H1 (cell line): ENCODE measurements at regions not wholly inside any gene's neighbourhood (a gene's known extent, or its start where the extent isn't known, plus 50 kb on each side); places are given as distances from the start of the nearest gene placed in this dataset.

Experiments used
- CTCF ChIA-PET: fragments of 300-600 bp; sonication (Branson Sonifier 250); formaldehyde crosslinking; loops from one replicate; lab custom pipeline; 2021; ENCODE audit not compliant: partially characterized antibody; lab: Charles Lee
- POLR2A ChIA-PET: fragments of 300-600 bp; sonication (Branson Sonifier 250); formaldehyde crosslinking; loops from one replicate; lab custom pipeline; 2021; ENCODE audit warnings: inconsistent platforms; ENCODE audit not compliant: partially characterized antibody; lab: Charles Lee
- DNase-seq, 2 experiments: peaks; one replicate each; pipeline versions ENCODE4 v3.0.0 to v3.0.0-alpha.2; 2010 to 2022; ENCODE audit warnings: low spot score in 2 of 2, low read depth in 1 of 2, mixed read lengths in 1 of 2
- FAIRE-seq: peaks from 2 replicates; lab custom pipeline; 2011; peaks lifted over from hg19 to GRCh38; lab: Jason Lieb, UNC
- H2AFZ ChIP-seq: 2 replicates; pipeline ENCODE4 v1.8.1; 2012; ENCODE audit warnings: low read length, inconsistent platforms
- H2AK5ac ChIP-seq: 2 replicates; pipeline ENCODE4 v1.6.1; 2013; ENCODE audit warnings: low read depth, low read length
- H2BK120ac ChIP-seq: replicated peaks from 2 replicates; pipeline ENCODE3; 2013; ENCODE audit warnings: low read depth, low read length, inconsistent platforms
- H2BK12ac ChIP-seq: 2 replicates; pipeline ENCODE4 v1.6.1; 2013; ENCODE audit warnings: low read depth, low read length
- H2BK15ac ChIP-seq: 2 replicates; pipeline ENCODE4 v1.6.1; 2013; ENCODE audit warnings: low read length
- H2BK20ac ChIP-seq: 2 replicates; pipeline ENCODE4 v1.6.1; 2013; ENCODE audit warnings: low read length
- H2BK5ac ChIP-seq: 2 replicates; pipeline ENCODE4 v1.6.1; 2013; ENCODE audit warnings: low read depth, low read length
- H3K14ac ChIP-seq: 2 replicates; pipeline ENCODE4 v1.6.1; 2013; ENCODE audit warnings: inconsistent platforms; ENCODE audit not compliant: insufficient read length
- H3K18ac ChIP-seq: 2 replicates; pipeline ENCODE4 v1.6.1; 2013; ENCODE audit warnings: low read length; ENCODE audit errors: extremely low read depth
- H3K23ac ChIP-seq: 2 replicates; pipeline ENCODE4 v1.6.1; 2013; ENCODE audit warnings: inconsistent platforms; ENCODE audit not compliant: insufficient read length
- H3K23me2 ChIP-seq: 2 replicates; pipeline ENCODE4 v1.6.1; 2013; ENCODE audit warnings: low read depth, low read length
- H3K27ac ChIP-seq: 2 replicates; pipeline ENCODE4 v1.6.1; 2011; ENCODE audit warnings: low read depth, low read length, inconsistent platforms
- H3K27me3 ChIP-seq, 4 experiments: replicated peaks in 1 of 4; 1 replicate in 1 of 4; 2 replicates in 3 of 4; pipeline versions ENCODE4 v1.6.1 to v1.8.1; 2011 to 2013; ENCODE audit warnings: low read length in 3 of 4, mild to moderate bottlenecking in 3 of 4, inconsistent platforms in 2 of 4, mixed read lengths in 2 of 4, moderate library complexity in 1 of 4; ENCODE audit not compliant: control insufficient read depth in 3 of 4, insufficient read depth in 3 of 4; ENCODE audit errors: extremely low read depth in 1 of 4
- H3K36me3 ChIP-seq, 4 experiments: 2 replicates each; pipeline versions ENCODE4 v1.6.1 to v1.8.1; 2011 to 2013; ENCODE audit warnings: mild to moderate bottlenecking in 4 of 4, low read length in 3 of 4, moderate library complexity in 2 of 4, control low read depth in 1 of 4, inconsistent platforms in 1 of 4; ENCODE audit not compliant: insufficient read depth in 4 of 4, control insufficient read depth in 2 of 4
- H3K4ac ChIP-seq: replicated peaks from 2 replicates; pipeline ENCODE3; 2013; ENCODE audit warnings: low read length, low read depth, mixed read lengths, inconsistent platforms; ENCODE audit not compliant: insufficient read length
- H3K4me1 ChIP-seq, 4 experiments: replicated peaks in 1 of 4; 1 replicate in 1 of 4; 2 replicates in 3 of 4; pipeline versions ENCODE4 v1.6.1 to v1.8.1; 2011 to 2013; ENCODE audit warnings: low read length in 3 of 4, inconsistent platforms in 2 of 4, mixed read lengths in 1 of 4; ENCODE audit not compliant: insufficient read depth in 4 of 4, control insufficient read depth in 3 of 4
- H3K4me2 ChIP-seq, 2 experiments: 2 replicates each; pipeline versions ENCODE4 v1.6.1 to v1.8.1; 2011 to 2013; ENCODE audit warnings: low read depth in 2 of 2, low read length in 2 of 2, control low read depth in 1 of 2, inconsistent platforms in 1 of 2, mild to moderate bottlenecking in 1 of 2; ENCODE audit not compliant: insufficient read depth in 1 of 2
- H3K4me3 ChIP-seq, 4 experiments: fragments of 200-600, 300-600 bp in 1 of 4; sonication (generic), shearing (Covaris generic), sonication (Bioruptor Twin) in 1 of 4; 2 replicates each; pipeline versions ENCODE4 v1.5.1 to v1.8.1; 2011 to 2016; ENCODE audit warnings: low read length in 4 of 4, low read depth in 3 of 4, control low read depth in 2 of 4, inconsistent platforms in 2 of 4, mild to moderate bottlenecking in 2 of 4, mixed read lengths in 1 of 4, moderate library complexity in 1 of 4; ENCODE audit not compliant: insufficient read depth in 2 of 4; ENCODE audit errors: extremely low read depth in 1 of 4
- H3K56ac ChIP-seq: replicated peaks from 2 replicates; pipeline ENCODE3; 2013; ENCODE audit warnings: low read depth, mild to moderate bottlenecking, mixed read lengths, low read length, inconsistent platforms; ENCODE audit not compliant: insufficient read length
- H3K79me1 ChIP-seq: 2 replicates; pipeline ENCODE4 v1.6.1; 2013; ENCODE audit warnings: low read depth, low read length, control low read depth
- H3K79me2 ChIP-seq, 2 experiments: 2 replicates each; pipeline versions ENCODE4 v1.6.1 to v1.8.1; 2012 to 2013; ENCODE audit warnings: low read length in 2 of 2, mild to moderate bottlenecking in 2 of 2, inconsistent platforms in 1 of 2; ENCODE audit not compliant: insufficient read depth in 2 of 2, control insufficient read depth in 1 of 2
- H3K9ac ChIP-seq, 4 experiments: replicated peaks in 1 of 4; 1 replicate in 1 of 4; 2 replicates in 3 of 4; pipeline versions ENCODE4 v1.6.1 to v1.8.1; 2011 to 2013; ENCODE audit warnings: low read depth in 3 of 4, low read length in 3 of 4, control low read depth in 2 of 4, mild to moderate bottlenecking in 2 of 4, moderate library complexity in 2 of 4, inconsistent platforms in 1 of 4; ENCODE audit errors: extremely low read depth in 1 of 4
- H3K9me3 ChIP-seq, 2 experiments: 2 replicates each; pipeline versions ENCODE4 v1.6.1 to v1.8.1; 2012 to 2013; ENCODE audit warnings: mild to moderate bottlenecking in 2 of 2, moderate library complexity in 2 of 2, control low read depth in 1 of 2, inconsistent platforms in 1 of 2, low read depth in 1 of 2, low read length in 1 of 2, mixed read lengths in 1 of 2; ENCODE audit not compliant: insufficient read depth in 2 of 2
- H4K20me1 ChIP-seq, 2 experiments: replicated peaks in 1 of 2; 2 replicates each; pipeline versions ENCODE3 to v1.8.1; 2011 to 2013; ENCODE audit warnings: inconsistent platforms in 2 of 2, low read length in 2 of 2, mild to moderate bottlenecking in 1 of 2; ENCODE audit not compliant: insufficient read depth in 2 of 2, control insufficient read depth in 1 of 2
- H4K5ac ChIP-seq: 2 replicates; pipeline ENCODE4 v1.6.1; 2013; ENCODE audit warnings: low read length, low read depth, mixed read lengths, inconsistent platforms; ENCODE audit not compliant: insufficient read length
- H4K8ac ChIP-seq: 2 replicates; pipeline ENCODE4 v1.8.0; 2013; ENCODE audit warnings: mild to moderate bottlenecking, moderate library complexity, low read length, inconsistent platforms; ENCODE audit not compliant: insufficient read depth; ENCODE audit errors: extremely low read depth
- H4K91ac ChIP-seq: replicated peaks from 2 replicates; pipeline ENCODE3; 2013; ENCODE audit warnings: low read length, mixed read lengths, inconsistent platforms; ENCODE audit not compliant: insufficient read length
- ASH2L ChIP-seq: fragments of 200-600, 300-600 bp; sonication (generic); IDR thresholded peaks from one replicate; pipeline ENCODE4 v1.7.1; 2017; ENCODE audit warnings: low read length
- BACH1 ChIP-seq: IDR thresholded peaks from 2 replicates; pipeline ENCODE4 v1.6.1; 2012; ENCODE audit warnings: low read length, improper control_type of control experiment
- BCL11A ChIP-seq, 2 experiments: IDR thresholded peaks; one replicate each; pipeline ENCODE4 v1.6.1; 2011; ENCODE audit warnings: low read depth in 2 of 2, low read length in 2 of 2, mild to moderate bottlenecking in 2 of 2
- CBX5 ChIP-seq: fragments of 300-800, 300-1000 bp; sonication (generic); IDR thresholded peaks from 2 replicates; pipeline ENCODE4 v1.7.1; 2016; ENCODE audit warnings: antibody characterized with exemption, low read length, low read depth
- CEBPB ChIP-seq: IDR thresholded peaks from 2 replicates; pipeline ENCODE4 v1.6.1; 2012; ENCODE audit warnings: low read depth, low read length
- CTBP2 ChIP-seq: IDR thresholded peaks from 2 replicates; pipeline ENCODE4 v1.7.0; 2011; ENCODE audit warnings: borderline replicate concordance, mild to moderate bottlenecking, moderate library complexity, mixed read lengths, low read length; ENCODE audit not compliant: insufficient read depth, insufficient read length
- FOSL1 ChIP-seq: IDR thresholded peaks from 2 replicates; pipeline ENCODE4 v1.6.1; 2011; ENCODE audit warnings: mild to moderate bottlenecking, low read depth, low read length, moderate library complexity; ENCODE audit not compliant: insufficient read depth
- GABPA ChIP-seq: IDR thresholded peaks from 2 replicates; pipeline ENCODE4 v1.6.1; 2011; ENCODE audit warnings: mild to moderate bottlenecking, low read length, moderate library complexity, borderline replicate concordance; ENCODE audit not compliant: insufficient read depth
- HDAC6 ChIP-seq: IDR thresholded peaks from one replicate; pipeline ENCODE4 v1.7.1; 2012; ENCODE audit warnings: low read depth, mild to moderate bottlenecking, inconsistent platforms, low read length, moderate library complexity
- SP1 ChIP-seq: IDR thresholded peaks from 2 replicates; pipeline ENCODE4 v1.6.1; 2011; ENCODE audit warnings: low read depth, low read length
- TAF1 ChIP-seq: IDR thresholded peaks from 2 replicates; pipeline ENCODE4 v1.6.1; 2011; ENCODE audit warnings: mild to moderate bottlenecking, low read depth, low read length
- WGBS, 2 experiments: shearing (Covaris generic) in 1 of 2; methylation state at CpG; one replicate each; pipeline versions ENCODE4 v1.1.6 to v1.1.7; 2013 to 2015; ENCODE audit warnings: low lambda C conversion rate in 2 of 2, mixed read lengths in 2 of 2, inconsistent platforms in 1 of 2, low coverage in 1 of 2, missing lambda C conversion rate in 1 of 2; ENCODE audit not compliant: insufficient replicate concordance in 2 of 2, insufficient coverage in 1 of 2, insufficient read length in 1 of 2; ENCODE audit errors: extremely low coverage in 1 of 2, missing lambda C conversion rate in 1 of 2; 5-methylcytosine and 5-hydroxymethylcytosine counted together

DNA sequence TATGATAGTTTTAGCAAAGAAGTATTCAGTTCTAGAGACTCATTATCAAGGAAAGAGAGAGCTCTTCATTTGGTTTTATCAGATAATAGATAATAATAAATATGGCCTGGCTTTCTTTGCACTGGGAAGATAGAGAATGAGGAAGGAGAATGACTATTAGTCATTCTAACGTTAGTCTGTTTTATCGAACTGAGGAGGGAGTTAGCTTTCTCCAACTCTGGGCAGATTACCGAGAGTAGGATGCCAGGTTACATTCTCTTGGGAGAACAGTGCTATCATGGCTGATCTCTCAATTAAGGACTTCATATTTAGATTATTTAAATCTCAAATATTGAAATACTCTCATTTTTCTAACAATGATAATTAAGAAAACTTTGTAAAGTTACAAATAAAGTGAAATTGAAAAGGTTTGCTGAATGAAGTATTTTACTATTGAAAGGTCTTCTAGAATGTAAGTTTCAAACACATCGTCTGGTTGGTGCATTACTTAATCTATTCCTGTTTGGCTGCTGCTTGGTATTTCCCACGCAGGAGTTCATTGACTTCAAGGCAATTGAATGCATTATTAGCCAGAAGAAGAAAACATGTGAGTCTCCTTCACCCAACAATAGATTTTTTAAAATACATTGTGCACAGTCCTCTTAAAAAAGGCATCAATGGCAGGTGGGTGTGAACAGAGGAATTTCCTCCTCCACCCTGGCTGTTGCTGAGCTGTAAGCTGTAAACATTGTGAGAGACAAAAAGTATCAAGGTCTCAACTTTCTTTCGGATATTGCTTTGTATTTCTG is 140.8 kb downstream of the C9orf152 start:
- Histone ChIP-seq H3K56ac (no peak overlapping the region), H4K5ac (no peak overlapping the region), H3K23me2 (no peaks in the 10 kb centered on the region), H2BK20ac (no peak overlapping the region), H3K4me2 (no peak overlapping the region), H3K4ac (no peak overlapping the region), H3K4me3 (no peak overlapping the region), H4K20me1 (peaks cover 2% of the 10 kb centered on the region in 2 experiments), H2BK15ac (no peak overlapping the region), H2BK5ac (no peak overlapping the region), H3K9ac (no peak overlapping the region), H3K14ac (no peak overlapping the region), H3K79me1 (peaks cover 3% of the 10 kb centered on the region; the same call in 1 of the 2 replicates), H3K9me3 (no peaks in the 10 kb centered on the region), H4K8ac (no peak overlapping the region), H2AK5ac (no peak overlapping the region), H2BK120ac (no peak overlapping the region), H3K4me1 (peaks cover 2 to 7% (median 5%) of the 10 kb centered on the region in 4 experiments; a peak in 5 of 7 replicates), H3K27me3 (no peaks in the 10 kb centered on the region), H3K23ac (no peak overlapping the region), H3K79me2 (peaks cover 0 to 91% of the 10 kb centered on the region in 2 experiments; a peak in 3 of 4 replicates), H3K18ac (no peak overlapping the region), H2BK12ac (no peak overlapping the region), H4K91ac (no peak overlapping the region), H3K27ac (no peak overlapping the region), H2AFZ (no peak overlapping the region), H3K36me3 (no peaks in the 10 kb centered on the region; a peak in 2 of 8 replicates)
- CTCF ChIA-PET, result interaction anchor here (0.7 to 1.8 kb wide), 3 partner anchors 9 to 164 kb away, joined by 3 to 9 read pairs (median 4); no protein-coding TSS in a partner anchor
- POLR2A ChIA-PET, result no interaction called here
- DNase-seq, result no peak
- WGBS, 2 experiments, result 76% methylated on average over 6 of the region's 6 CpGs; no CpG with 5 or more reads in 1 of the 2 experiments
- TF ChIP-seq CBX5 (no peak), SP1 (no peak), FOSL1 (no peak), GABPA (no peak), HDAC6 (no peak), ASH2L (no peak), CEBPB (no peak), TAF1 (no peak), BACH1 (no peak), CTBP2 (no peak), BCL11A (IDR thresholded peaks at IDR 0.05; ENCODE audit: low read depth in 2 of 2, low read length in 2 of 2) (no peak)
- no peak for FAIRE-seq
